ENCODE measurements at regions not wholly inside any gene's neighbourhood (a gene's known extent, or its start where the extent isn't known, plus 50 kb on each side); places are given as distances from the start of the nearest gene placed in this dataset.

DNA sequence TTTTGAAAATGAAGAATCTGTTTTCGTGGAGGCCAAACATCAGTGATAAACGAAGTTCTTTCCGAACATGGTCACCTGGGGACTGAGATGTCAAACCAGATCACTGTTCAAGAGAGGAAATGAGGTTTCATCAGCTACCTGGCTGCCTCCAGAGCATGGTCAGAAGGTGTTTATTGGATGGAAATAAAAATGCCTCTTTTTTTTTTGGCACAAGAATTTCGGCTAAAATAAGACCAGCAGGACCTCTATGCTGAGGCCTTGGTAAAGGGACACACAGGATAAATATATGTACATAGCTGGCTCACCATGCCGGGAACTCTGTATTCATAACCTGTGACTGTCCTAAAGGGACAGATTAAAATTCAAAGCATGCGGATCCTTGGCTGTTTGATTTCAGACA lies 135.3 kb downstream of the UTP18 start:
- TF ChIP-seq, protein P1, sequence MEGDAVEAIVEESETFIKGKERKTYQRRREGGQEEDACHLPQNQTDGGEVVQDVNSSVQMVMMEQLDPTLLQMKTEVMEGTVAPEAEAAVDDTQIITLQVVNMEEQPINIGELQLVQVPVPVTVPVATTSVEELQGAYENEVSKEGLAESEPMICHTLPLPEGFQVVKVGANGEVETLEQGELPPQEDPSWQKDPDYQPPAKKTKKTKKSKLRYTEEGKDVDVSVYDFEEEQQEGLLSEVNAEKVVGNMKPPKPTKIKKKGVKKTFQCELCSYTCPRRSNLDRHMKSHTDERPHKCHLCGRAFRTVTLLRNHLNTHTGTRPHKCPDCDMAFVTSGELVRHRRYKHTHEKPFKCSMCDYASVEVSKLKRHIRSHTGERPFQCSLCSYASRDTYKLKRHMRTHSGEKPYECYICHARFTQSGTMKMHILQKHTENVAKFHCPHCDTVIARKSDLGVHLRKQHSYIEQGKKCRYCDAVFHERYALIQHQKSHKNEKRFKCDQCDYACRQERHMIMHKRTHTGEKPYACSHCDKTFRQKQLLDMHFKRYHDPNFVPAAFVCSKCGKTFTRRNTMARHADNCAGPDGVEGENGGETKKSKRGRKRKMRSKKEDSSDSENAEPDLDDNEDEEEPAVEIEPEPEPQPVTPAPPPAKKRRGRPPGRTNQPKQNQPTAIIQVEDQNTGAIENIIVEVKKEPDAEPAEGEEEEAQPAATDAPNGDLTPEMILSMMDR (IDR thresholded peaks at IDR 0.05 in 2 of 3, conservative IDR thresholded peaks at IDR 0.05 in 1 of 3; ENCODE audit: control insufficient read depth in 2 of 3, extremely low read depth in 1 of 3, insufficient read depth in 1 of 3, low read depth in 3 of 3, low read length in 3 of 3): no peak
- TF ChIP-seq, protein P2, sequence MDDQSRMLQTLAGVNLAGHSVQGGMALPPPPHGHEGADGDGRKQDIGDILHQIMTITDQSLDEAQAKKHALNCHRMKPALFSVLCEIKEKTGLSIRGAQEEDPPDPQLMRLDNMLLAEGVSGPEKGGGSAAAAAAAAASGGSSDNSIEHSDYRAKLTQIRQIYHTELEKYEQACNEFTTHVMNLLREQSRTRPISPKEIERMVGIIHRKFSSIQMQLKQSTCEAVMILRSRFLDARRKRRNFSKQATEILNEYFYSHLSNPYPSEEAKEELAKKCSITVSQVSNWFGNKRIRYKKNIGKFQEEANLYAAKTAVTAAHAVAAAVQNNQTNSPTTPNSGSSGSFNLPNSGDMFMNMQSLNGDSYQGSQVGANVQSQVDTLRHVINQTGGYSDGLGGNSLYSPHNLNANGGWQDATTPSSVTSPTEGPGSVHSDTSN (IDR thresholded peaks at IDR 0.05; ENCODE audit: insufficient replicate concordance, low read depth, low read length): no peak
- no peak for TF ChIP-seq EP300 (IDR thresholded peaks at IDR 0.05; ENCODE audit: borderline replicate concordance in 1 of 2, control insufficient read depth in 1 of 2, low read depth in 2 of 2, low read length in 2 of 2)
- no peak for TF ChIP-seq LARP7 (IDR thresholded peaks at IDR 0.05)
- TF ChIP-seq GATAD2B (conservative IDR thresholded peaks at IDR 0.05; ENCODE audit: low read depth): no peak
- no peak for TF ChIP-seq POLR2A (IDR thresholded peaks at IDR 0.05; ENCODE audit: low read depth, low read length)
- no peak for TF ChIP-seq RUNX3 (IDR thresholded peaks at IDR 0.05; ENCODE audit: low read length)
- TF ChIP-seq TAF1 (IDR thresholded peaks at IDR 0.05; ENCODE audit: borderline replicate concordance, low read depth, low read length): no peak
- TF ChIP-seq FOS (IDR thresholded peaks at IDR 0.05; ENCODE audit: borderline replicate concordance, extremely low read depth, insufficient read length): no peak
- no peak for TF ChIP-seq ZNF24 (IDR thresholded peaks at IDR 0.05)
- TF ChIP-seq MXI1 (IDR thresholded peaks at IDR 0.05; ENCODE audit: low read depth, low read length): no peak
- TF ChIP-seq, protein P3, sequence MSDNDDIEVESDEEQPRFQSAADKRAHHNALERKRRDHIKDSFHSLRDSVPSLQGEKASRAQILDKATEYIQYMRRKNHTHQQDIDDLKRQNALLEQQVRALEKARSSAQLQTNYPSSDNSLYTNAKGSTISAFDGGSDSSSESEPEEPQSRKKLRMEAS (IDR thresholded peaks at IDR 0.05; ENCODE audit: low read depth, low read length): no peak
- TF ChIP-seq, protein P4, sequence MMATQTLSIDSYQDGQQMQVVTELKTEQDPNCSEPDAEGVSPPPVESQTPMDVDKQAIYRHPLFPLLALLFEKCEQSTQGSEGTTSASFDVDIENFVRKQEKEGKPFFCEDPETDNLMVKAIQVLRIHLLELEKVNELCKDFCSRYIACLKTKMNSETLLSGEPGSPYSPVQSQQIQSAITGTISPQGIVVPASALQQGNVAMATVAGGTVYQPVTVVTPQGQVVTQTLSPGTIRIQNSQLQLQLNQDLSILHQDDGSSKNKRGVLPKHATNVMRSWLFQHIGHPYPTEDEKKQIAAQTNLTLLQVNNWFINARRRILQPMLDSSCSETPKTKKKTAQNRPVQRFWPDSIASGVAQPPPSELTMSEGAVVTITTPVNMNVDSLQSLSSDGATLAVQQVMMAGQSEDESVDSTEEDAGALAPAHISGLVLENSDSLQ (IDR thresholded peaks at IDR 0.05): no peak
- no peak for TF ChIP-seq ZNF217 (IDR thresholded peaks at IDR 0.05)

All from GM12878 (cell line).